Medulla oblongata (tissue), 1 donor: ENCODE measurements at regions not wholly inside any gene's neighbourhood (a gene's known extent, or its start where the extent isn't known, plus 50 kb on each side); places are given as distances from the start of the nearest gene placed in this dataset.

Experiments used
- DNase-seq: peaks from one replicate; pipeline ENCODE4 v3.0.0-alpha.2; 2015; ENCODE audit errors: extremely low spot score

DNA sequence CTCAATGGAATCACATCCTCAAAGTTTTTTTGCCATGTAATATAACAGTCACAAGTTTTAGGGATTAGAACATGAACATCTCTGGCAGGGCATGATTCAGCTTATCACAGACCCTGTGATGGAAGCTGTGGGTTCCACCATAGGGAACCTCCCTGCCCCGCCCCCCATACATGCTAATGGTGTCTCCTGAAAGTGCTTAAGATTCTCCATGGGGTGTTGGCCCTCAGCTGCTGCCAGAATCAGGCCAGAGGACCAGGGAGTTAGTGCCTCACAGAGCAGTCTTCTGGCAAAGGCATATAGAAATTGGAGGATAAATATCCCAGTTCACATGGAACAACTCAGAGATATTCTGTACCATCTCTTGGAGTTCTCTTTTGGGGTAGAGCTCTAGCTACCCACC is 119.4 kb downstream of the RAB11FIP2 start:
- no peak for DNase-seq

DNA sequence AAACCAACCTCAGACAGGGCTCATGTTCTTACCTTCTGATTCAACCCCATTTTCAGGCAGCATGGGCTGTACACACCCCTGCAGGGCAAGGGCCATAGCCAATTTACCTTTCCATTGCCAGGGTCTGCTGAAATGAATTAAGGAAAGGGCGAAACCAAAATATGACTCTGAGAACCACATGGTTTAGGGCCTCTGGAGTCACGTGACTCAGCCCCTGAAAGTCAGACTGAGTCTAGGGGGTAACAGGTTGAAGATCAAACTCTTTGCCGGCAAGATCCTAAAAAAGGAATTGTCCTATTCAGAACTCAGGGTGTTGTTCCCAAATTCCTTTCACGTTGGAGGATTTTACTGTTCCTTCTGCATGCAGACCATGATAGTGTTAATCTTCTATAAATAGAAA is 118.9 kb downstream of the RAB11FIP2 start:
- DNase-seq: no peak

DNA sequence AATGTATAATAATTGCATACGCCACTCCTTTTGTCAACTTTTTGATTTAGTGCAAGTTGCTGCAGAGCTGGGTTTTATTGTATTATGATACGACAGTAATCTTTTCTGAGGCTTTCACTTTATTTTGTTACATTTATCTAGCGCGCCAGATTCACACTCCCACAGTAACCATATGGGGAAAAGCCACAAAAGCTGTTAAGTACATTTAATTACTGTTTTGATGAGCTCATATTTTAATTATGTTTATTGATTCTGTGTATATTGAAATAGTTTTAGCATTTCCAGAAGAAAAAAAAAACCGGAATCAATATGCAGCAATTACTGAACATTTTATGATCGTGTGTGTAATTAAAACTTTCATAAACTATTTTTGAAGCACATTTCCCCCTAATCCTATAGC is 118.5 kb downstream of the RAB11FIP2 start:
- DNase-seq: no peak

DNA sequence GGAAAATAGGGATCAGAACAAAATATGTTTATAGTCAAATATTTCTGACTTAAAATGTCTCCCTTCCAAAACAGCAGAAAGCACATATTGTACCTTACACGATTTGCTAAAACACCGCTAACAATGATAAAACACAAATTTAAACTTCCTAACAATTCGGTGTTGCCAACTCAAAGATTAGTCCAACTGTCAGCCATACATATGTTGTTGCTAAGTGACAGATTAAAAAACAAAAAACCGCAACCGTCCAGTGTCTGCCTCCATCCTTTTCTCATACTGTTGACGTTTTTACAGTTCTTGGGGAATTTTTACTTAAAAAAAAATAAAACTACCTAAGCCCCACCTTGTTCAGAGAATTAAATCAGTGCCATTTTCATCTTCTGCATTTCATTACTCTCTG is 118.0 kb downstream of the RAB11FIP2 start:
- no peak for DNase-seq

DNA sequence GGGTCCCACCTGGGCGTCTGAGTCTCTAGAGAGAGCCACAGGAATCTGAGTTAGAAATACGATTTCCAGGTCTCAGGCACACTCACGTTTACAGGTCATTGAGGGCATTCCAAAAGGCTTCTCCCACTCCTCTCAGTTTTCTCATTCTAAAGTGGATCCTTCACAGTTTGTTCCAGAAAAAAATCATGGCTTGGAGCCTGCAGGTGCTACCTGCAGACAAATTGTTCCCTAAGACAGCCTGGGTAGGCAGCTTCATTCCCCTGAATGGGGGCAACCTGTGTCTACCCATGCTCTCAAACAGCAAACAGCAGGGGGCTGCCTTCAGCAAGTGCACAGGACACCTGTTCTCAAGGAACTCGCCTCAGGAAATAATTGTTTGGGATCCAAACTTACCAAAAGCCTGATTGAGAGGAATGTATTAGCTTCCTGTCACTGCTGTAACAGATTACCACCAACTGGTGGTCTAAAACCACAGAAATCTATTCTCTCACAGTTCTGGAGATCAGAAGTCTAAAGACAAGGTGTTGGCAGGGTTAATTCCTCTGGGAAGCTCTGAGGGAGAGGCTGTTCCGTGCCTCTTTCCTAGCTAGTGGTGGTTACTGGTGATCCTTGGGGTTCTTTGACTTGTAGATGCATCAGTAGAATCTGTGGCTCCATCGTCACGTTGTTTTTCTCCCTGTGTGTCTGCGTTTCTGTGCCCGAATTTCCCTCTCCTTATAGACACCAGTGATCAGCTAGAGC is 117.2 kb downstream of the RAB11FIP2 start:
- no peak for DNase-seq

DNA sequence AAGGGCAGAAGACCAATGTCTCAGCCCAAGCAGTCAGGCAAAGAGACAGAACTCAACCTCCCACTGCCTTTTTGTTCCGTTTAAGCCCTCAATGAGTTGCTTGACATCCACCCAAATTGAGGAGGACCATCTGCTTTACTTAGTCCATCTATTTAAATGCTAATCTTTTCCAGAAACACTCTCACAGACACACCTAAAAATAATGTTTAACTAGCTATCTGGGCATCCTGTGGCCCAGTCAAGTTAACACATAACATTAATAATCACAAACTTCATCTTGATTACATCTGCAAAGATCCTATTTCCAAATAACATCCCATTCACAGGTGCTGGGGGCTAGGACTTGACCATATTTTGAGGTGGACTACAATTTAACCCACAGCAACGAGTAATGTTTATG is 115.7 kb downstream of the RAB11FIP2 start:
- no peak for DNase-seq

- DNase-seq: no peak
These were observed 113.7 kb downstream of the RAB11FIP2 start for GRCh38 chr10:117933036-117933435.

DNA sequence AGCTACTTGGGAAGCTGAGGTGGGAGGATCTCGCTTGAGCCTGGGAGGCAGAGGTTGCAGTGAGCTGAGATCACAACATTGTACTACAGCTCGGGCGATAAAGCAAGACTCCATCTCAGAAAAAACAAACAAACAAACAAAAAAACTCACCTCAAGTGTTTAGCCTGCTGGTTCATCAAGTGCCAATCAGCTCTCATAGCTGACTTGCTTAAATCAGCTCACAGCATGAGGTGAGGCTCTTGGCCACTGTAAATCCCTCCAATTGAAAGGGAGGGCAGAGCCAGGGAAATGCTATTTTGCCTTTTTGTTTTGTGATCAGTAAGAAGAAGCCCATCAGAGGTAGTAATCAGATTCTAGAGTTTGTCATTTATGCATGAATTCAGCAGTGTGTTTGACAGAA is 112.3 kb downstream of the RAB11FIP2 start:
- DNase-seq: no peak

DNA sequence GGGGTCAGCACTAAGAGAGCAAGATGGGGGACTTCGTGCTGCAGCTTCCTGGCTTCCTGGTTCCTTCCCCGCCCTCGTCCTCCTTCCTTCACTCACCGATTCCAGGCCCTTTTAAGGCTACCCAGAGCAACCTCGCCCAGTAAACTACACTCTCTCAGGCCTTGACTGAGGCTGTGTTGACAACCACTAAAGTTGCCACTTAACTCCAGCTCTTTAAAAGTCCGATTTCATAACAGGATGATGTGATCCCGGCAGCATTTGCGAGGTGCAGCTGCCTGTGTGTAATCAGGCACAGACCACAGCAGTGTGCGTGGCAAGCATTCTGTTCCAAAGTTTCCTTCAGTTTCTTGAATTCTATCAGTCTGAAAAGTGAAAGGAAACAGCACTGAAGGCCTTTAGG is 110.6 kb downstream of the RAB11FIP2 start:
- DNase-seq: no peak

DNA sequence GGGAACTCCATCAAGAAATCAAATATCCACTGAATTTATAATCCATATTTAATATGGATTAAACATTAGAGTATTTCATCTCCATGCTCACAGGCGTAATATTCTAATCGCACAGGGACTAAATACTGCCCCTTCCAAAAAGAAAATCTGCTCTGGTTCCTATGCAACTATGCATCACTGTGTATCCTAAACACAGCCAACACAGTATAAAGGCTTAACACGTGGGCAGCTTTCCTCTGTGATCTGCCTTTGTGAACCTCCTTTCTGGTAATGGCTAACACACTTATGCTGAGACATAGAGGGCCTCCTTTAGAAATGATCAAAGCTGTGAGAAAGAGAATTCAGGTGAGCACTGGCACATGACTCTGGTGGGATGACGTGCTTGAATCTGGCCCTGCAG is 110.2 kb downstream of the RAB11FIP2 start:
- DNase-seq: no peak

- no peak for DNase-seq
These were observed 109.8 kb downstream of the RAB11FIP2 start for GRCh38 chr10:117936976-117937375.

DNA sequence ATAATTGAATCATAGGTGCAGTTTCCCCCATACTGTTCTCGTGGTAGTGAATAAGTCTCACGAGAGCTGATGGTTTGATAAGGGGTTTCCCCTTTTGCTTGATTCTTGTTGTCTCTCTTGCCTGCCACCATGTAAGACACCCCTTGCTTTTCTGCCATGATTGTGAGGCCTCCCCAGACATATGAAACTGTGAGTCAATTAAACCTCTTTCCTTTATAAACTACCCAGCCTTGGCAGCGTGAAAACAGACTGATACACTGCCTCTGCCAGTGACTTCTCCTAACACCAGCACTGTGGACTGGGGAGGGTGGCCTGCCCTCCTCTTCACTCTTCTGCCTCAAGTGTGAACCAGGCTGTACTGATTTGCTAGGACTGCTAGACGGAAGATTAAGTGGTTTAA is 108.6 kb downstream of the RAB11FIP2 start:
- DNase-seq: no peak

- no peak for DNase-seq
These were observed 104.5 kb downstream of the RAB11FIP2 start for GRCh38 chr10:117942226-117942625.

GRCh38 chr10:117944676-117945447 is 101.9 kb downstream of the RAB11FIP2 start:
- no peak for DNase-seq

DNA sequence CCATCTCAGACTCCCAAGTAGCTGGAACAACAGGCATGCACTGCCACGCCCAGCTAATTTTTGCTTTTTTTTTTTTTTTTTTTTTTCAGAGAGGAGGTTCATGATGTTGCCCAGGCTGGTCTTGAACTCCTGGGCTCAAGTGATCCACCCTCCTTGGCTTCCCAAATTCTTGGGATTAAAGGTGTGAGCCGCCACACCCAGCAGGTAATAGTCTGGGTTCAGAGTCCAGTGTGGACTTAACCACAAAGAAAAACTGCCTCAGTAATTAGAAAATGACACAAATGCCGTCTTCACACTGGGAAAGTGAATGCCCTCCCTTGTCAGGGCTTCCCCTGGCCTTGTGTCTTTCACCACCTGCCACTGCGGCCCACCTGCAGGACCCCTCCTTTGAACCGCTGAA is 101.1 kb downstream of the RAB11FIP2 start:
- no peak for DNase-seq

DNA sequence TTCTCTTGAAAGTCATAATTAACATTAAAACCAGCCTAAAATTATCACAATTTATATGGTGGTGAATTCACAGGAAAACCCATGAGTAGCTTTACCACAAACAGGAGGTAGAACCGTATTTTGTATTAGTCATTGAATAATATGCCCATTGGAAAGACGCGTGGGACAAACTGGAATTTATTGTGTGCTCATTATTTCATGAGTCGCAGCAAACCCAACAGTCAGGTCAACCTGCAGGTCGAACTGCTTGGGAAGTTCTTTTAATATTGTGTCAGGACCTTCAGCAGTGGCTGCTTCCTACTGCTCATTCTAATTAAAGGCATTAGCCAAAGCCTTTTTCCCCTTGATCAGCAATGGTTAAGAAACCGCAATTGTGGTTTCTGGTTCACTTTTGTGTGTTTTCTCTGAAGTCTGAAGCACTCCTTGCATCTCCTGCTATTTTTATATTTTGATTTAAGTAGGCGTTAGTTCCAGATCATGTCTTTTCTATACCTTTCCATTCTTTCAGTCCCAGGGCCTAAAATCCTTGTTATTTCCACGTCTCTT is 100.1 kb downstream of the RAB11FIP2 start:
- DNase-seq: no peak

DNA sequence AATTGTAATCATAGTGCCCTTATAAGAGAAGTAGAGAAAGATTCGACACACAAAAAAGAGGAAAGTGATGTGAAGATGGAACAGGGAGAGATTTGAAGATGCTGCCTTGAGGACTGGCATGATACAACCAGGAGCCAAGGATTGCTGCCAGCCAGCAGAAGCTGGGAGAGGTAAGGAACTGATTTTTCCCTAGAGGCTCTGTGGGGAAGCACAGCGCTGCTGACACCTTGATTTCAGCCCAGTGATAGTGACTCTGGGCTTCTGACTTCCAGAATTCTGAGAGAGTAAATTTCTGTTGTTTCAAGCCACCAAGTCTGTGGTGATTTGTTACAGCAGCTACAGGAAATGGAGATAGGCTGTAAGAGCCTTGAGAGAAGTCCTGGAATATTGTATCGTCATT is 98.2 kb downstream of the RAB11FIP2 start:
- DNase-seq: no peak

DNA sequence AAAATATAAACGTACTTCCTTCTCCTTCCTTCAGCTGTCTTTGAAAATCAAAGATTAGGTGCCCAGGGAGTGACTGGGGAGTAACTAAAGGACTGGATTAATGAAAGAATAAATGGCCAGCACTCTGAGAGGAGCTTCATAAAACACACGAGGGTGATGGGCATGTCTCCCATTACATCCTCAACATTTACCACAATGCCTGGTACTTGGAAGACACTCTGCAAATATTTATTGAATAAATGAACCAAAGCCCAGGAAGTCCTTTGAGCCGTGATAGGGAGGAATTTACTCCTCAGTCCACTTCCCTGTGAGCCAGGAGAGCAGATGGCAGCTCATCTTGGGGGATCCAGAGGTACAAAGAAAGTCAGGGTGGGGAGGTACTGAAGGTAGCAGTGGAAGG is 96.3 kb downstream of the RAB11FIP2 start:
- no peak for DNase-seq
